ENCODE measurements at regions not wholly inside any gene's neighbourhood (a gene's known extent, or its start where the extent isn't known, plus 50 kb on each side); places are given as distances from the start of the nearest gene placed in this dataset.

DNA sequence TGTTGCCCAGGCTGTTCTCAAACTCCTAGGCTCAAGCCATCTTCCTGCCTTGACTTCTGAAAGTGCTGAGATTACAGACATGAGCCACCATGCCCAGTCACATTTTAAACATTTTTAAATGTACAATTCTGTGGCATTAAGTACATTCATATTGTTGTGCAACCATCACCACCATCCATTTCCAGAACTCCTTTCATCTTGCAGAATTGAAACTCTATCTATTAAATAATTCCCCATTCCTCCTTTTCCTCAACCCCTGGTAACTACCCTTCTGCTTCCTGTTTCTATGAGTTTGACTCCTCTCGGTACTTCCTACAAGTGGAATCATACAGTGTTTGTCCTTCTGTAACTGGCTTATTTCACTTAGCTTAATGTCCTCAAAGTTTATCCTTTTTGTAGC, 103.8 kb upstream of the NAA20 start:
- H3K4me1 ChIP-seq, result peaks cover 50% of the 10 kb centered on the region

DNA sequence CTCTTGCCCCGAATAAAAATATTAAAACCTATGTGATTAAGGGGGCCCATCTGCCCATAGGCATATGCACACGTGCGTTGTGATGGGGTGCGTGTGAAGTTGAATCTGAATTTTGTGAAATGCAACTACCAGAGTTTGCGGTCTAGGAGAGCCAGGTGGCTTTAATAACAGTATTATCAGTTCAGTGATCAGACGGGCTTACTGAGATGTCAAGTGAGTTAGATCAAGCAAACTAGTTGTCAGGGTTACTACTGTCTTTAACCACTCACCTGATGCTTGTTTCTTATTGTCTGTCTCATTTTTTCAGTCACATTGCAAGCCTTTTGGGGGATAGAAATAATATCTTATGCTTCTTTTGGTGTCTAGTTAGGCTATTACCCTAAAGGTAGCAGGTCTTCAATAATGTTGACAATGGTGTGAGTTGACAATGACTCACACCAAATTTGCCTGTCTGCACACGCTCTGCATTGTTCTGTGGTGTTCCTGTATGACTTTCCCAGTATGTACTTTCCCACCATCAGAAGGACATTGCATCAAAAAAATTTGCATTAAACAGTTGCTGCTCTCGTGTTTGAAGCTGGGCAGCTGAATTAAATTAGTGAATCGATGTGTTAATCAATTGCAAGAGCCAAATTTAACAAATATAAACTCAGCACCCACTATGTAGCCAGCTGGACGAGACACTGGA, 103.1 kb upstream of the NAA20 start:
- H3K27me3 ChIP-seq, result no peaks in the 10 kb centered on the region
- TF ChIP-seq EP300 (IDR thresholded peaks at IDR 0.05) (no peak), POLR2A (IDR thresholded peaks at IDR 0.05) (no peak), POLR2AphosphoS5 (IDR thresholded peaks at IDR 0.05) (no peak)
- TF ChIP-seq, protein P1, sequence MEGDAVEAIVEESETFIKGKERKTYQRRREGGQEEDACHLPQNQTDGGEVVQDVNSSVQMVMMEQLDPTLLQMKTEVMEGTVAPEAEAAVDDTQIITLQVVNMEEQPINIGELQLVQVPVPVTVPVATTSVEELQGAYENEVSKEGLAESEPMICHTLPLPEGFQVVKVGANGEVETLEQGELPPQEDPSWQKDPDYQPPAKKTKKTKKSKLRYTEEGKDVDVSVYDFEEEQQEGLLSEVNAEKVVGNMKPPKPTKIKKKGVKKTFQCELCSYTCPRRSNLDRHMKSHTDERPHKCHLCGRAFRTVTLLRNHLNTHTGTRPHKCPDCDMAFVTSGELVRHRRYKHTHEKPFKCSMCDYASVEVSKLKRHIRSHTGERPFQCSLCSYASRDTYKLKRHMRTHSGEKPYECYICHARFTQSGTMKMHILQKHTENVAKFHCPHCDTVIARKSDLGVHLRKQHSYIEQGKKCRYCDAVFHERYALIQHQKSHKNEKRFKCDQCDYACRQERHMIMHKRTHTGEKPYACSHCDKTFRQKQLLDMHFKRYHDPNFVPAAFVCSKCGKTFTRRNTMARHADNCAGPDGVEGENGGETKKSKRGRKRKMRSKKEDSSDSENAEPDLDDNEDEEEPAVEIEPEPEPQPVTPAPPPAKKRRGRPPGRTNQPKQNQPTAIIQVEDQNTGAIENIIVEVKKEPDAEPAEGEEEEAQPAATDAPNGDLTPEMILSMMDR (IDR thresholded peaks at IDR 0.05), result no peak
- peak overlapping the region; percentile 50 for H3K27ac ChIP-seq
- peaks cover 50% of the 10 kb centered on the region for H3K4me1 ChIP-seq
- H3K36me3 ChIP-seq, result no peaks in the 10 kb centered on the region
- no peak overlapping the region for H3K4me3 ChIP-seq
- H3K9me3 ChIP-seq, result no peaks in the 10 kb centered on the region
- WGBS, result 79% methylated on average over 10 of the region's 10 CpGs
- peak in 1 of 2 donors; percentile 6 for DNase-seq (ENCODE audit: low spot score in 2 of 2)

More for the DNA sequence above, 103.8 kb upstream of the NAA20 start:
- Histone ChIP-seq H3K4me3 (no peak overlapping the region), H3K9me3 (no peaks in the 10 kb centered on the region), H3K27ac (peak overlapping the region; percentile 35), H3K27me3 (no peaks in the 10 kb centered on the region), H3K36me3 (no peaks in the 10 kb centered on the region)
- TF ChIP-seq EP300 (IDR thresholded peaks at IDR 0.05), result no peak
- WGBS, result 86% methylated on average over 1 of the region's 1 CpG
- no peak for DNase-seq (ENCODE audit: low spot score in 2 of 2)

DNA sequence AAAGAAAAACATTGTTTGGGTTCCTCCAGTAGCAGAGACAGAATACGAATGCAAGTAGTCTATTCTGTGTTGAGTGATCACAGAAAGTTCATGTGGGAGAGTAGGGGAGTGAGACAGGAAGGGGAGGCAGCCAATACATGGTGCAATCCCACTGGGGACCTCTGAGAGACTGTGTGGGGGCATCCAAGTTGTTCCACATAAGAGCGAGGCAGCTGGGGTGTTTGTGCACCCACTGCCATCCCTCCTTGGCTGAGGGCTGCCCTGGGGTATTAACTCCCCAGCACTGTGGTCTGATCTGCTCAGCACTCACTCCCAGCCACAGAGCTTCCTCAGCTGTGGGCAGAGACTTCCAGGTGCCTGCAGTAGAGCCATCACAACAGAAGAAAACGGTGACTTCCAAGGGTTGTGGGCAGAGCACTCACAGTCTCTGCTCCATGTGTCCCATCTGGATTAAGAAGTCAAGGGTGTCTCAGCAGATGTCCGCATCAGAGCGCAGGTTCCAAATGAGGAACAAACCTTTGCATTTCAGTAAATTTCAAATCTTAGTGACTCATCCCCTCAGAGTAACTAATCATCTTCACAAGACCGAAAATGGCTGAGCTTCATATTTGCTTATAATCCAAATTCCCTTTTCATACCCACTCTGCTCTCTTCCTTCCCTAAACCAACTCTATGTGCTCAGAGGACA, 101.9 kb upstream of the NAA20 start:
- Histone ChIP-seq H3K27ac (peak overlapping the region; percentile 52), H3K4me3 (no peak overlapping the region), H3K27me3 (no peaks in the 10 kb centered on the region), H3K9me3 (no peaks in the 10 kb centered on the region), H3K4me1 (peaks cover 46% of the 10 kb centered on the region), H3K36me3 (no peaks in the 10 kb centered on the region)
- DNase-seq (ENCODE audit: low spot score in 2 of 2), result peak in 1 of 2 donors; percentile 47
- 64% methylated on average over 6 of the region's 6 CpGs for WGBS
- no peak for TF ChIP-seq POLR2A (IDR thresholded peaks at IDR 0.05)

DNA sequence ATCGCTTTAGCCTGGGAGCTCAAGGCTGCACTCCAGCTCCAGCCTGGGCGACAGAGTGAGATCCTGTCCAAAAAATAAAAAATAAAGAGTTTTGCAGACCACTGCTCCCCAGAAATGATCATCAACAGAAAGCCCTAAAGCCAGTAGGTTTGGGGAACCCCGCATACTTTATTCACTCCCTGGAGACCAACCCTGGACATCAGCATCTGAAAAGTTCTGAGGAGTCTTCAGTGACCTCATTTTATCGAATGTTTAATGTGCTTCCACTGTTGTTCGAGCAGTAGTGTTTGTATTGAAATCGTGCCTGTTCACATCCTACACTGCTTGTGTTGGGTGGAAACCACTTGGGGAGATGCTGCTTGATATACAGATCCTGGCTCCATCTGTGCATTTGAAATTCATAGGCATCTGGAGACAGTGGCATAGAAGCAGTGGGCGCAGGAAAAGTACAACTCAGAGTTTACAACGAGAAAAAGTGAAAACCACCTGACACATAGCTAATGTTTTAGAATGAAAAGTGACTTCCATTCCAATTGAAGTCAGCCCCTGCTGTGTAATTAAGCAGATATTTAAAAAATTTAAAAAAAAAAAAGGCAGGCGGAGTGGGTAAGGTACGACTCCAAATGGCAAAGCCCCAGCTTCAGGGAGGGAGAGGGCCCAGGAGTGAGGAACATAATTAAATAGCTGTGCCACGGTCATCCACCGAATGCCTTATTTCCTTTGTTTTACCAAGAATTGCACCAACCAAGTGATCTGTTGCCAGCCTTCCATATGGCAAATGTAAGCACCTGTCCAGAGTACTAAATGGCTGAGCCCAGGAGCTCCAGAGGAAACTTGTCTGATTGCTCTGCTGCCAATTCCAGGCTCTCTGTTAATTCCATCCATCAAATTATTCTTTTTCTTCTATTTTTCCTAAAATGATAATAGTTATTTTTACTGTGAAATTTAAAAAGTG, 100.4 kb upstream of the NAA20 start:
- DNase-seq (ENCODE audit: low spot score in 2 of 2), result no peak
- Histone ChIP-seq H3K4me1 (peaks cover 54% of the 10 kb centered on the region), H3K27ac (peak overlapping the region; percentile 52), H3K36me3 (no peaks in the 10 kb centered on the region), H3K27me3 (no peaks in the 10 kb centered on the region), H3K4me3 (no peak overlapping the region), H3K9me3 (no peaks in the 10 kb centered on the region)
- 71% methylated on average over 12 of the region's 12 CpGs for WGBS
- TF ChIP-seq POLR2A (IDR thresholded peaks at IDR 0.05), result no peak
- TF ChIP-seq POLR2AphosphoS5 (IDR thresholded peaks at IDR 0.05), result no peak
- TF ChIP-seq, protein P1 (IDR thresholded peaks at IDR 0.05), result no peak

DNA sequence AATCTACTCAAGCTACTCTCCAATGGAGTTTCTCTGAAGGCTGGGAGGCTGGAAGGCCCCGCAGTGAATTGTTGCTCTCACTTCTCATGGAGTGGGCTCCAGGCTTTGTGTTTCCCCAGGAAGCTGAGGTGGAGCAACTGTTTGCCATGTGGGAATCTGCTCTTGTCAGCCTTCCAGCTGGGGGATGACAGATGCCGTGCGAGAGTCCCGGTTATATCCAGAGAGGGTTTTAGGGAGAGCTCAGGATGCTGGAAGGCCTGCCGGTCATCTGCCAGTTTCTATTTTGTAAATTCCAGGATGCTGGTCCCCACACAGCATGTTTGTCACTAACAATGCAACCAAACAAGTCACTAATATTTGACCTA, 98.2 kb upstream of the NAA20 start:
- peaks cover 50% of the 10 kb centered on the region for H3K4me1 ChIP-seq

More for the DNA sequence above, 98.2 kb upstream of the NAA20 start:
- WGBS, result 40% methylated on average over 5 of the region's 5 CpGs
- no peak overlapping the region for H3K4me3 ChIP-seq
- H3K27ac ChIP-seq, result no peak overlapping the region
- H3K9me3 ChIP-seq, result no peaks in the 10 kb centered on the region
- H3K36me3 ChIP-seq, result no peaks in the 10 kb centered on the region
- TF ChIP-seq POLR2AphosphoS5 (IDR thresholded peaks at IDR 0.05) (no peak), POLR2A (IDR thresholded peaks at IDR 0.05) (no peak), EP300 (IDR thresholded peaks at IDR 0.05) (no peak)
- TF ChIP-seq, protein P1 (IDR thresholded peaks at IDR 0.05), result no peak
- no peaks in the 10 kb centered on the region for H3K27me3 ChIP-seq
- DNase-seq (ENCODE audit: low spot score in 2 of 2), result peak in 1 of 2 donors; percentile 59
